Lower lobe of right lung (tissue), 2 donors: ENCODE measurements at regions not wholly inside any gene's neighbourhood (a gene's known extent, or its start where the extent isn't known, plus 50 kb on each side); places are given as distances from the start of the nearest gene placed in this dataset.
A peak's percentile ranks its signal among the peaks of the same experiment; 100 is the strongest.

Experiments
- ATAC-seq, 2 donors: fragments of 200-7000 bp; cut with Tn5 transposase; one replicate each; pipeline ENCODE4 v1.9.1; 2020 to 2022; ENCODE audit warnings: mild to moderate bottlenecking in 2 of 2, moderate library complexity in 2 of 2
- DNase-seq: peaks from one replicate; pipeline ENCODE4 v3.0.0-alpha.2; 2020
- H3K27ac ChIP-seq: fragments of 200-600 bp; one replicate; pipeline ENCODE4 v1.8.0; 2022
- H3K27me3 ChIP-seq: fragments of 200-600 bp; one replicate; pipeline ENCODE4 v1.8.0; 2022; ENCODE audit warnings: low read depth
- H3K36me3 ChIP-seq: fragments of 200-600 bp; one replicate; pipeline ENCODE4 v1.8.0; 2022; ENCODE audit warnings: mild to moderate bottlenecking
- H3K4me1 ChIP-seq: fragments of 200-600 bp; one replicate; pipeline ENCODE4 v1.8.0; 2022
- H3K4me3 ChIP-seq: fragments of 200-600 bp; one replicate; pipeline ENCODE4 v1.8.0; 2022; ENCODE audit warnings: mild to moderate bottlenecking
- H3K9me3 ChIP-seq: fragments of 200-600 bp; one replicate; pipeline ENCODE4 v1.8.0; 2022
- intact Hi-C: fragments of 100-400 bp; cut with DNase I; formaldehyde crosslinking; loops from one replicate; pipeline ENCODE4 v1.11.0; 2022
- TF ChIP-seq, protein P1 (sequence below): fragments of 200-600 bp; IDR thresholded peaks from one replicate; pipeline ENCODE4 v1.8.0; 2022; ENCODE audit warnings: antibody characterized with exemption, mild to moderate bottlenecking
- donor health status: DM: no; HTN: yes; CAD: no; lungs with severe emphysema.

DNA sequence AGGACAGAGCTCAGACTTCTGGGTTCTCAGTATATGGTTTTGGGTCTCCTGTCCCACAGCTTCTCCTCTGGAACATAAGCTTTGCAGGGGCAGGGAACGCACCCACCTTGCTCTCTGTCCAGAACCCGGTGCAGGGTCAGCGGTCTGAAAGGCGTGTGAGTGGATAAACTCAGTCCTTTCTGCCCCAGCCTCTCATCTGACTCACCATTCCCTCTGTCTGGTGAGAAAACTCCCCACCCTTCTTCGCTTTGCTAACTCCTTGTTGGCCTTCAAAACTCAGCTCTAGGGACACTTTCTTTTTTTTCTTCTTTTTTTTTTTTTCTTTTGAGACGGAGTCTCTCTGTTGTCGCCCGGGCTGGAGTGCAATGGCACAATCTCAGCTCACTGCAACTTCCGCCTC lies 68.9 kb upstream of the NUP50 start:
- Histone ChIP-seq H3K27me3 (peaks cover 18% of the 10 kb centered on the region), H3K36me3 (no peaks in the 10 kb centered on the region), H3K27ac (no peak overlapping the region), H3K4me1 (no peaks in the 10 kb centered on the region), H3K9me3 (no peaks in the 10 kb centered on the region), H3K4me3 (no peak overlapping the region)
- TF ChIP-seq, protein P1, sequence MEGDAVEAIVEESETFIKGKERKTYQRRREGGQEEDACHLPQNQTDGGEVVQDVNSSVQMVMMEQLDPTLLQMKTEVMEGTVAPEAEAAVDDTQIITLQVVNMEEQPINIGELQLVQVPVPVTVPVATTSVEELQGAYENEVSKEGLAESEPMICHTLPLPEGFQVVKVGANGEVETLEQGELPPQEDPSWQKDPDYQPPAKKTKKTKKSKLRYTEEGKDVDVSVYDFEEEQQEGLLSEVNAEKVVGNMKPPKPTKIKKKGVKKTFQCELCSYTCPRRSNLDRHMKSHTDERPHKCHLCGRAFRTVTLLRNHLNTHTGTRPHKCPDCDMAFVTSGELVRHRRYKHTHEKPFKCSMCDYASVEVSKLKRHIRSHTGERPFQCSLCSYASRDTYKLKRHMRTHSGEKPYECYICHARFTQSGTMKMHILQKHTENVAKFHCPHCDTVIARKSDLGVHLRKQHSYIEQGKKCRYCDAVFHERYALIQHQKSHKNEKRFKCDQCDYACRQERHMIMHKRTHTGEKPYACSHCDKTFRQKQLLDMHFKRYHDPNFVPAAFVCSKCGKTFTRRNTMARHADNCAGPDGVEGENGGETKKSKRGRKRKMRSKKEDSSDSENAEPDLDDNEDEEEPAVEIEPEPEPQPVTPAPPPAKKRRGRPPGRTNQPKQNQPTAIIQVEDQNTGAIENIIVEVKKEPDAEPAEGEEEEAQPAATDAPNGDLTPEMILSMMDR, result no peak
- DNase-seq (no peak), ATAC-seq (no peak)
- intact Hi-C loops, result no loop called here

DNA sequence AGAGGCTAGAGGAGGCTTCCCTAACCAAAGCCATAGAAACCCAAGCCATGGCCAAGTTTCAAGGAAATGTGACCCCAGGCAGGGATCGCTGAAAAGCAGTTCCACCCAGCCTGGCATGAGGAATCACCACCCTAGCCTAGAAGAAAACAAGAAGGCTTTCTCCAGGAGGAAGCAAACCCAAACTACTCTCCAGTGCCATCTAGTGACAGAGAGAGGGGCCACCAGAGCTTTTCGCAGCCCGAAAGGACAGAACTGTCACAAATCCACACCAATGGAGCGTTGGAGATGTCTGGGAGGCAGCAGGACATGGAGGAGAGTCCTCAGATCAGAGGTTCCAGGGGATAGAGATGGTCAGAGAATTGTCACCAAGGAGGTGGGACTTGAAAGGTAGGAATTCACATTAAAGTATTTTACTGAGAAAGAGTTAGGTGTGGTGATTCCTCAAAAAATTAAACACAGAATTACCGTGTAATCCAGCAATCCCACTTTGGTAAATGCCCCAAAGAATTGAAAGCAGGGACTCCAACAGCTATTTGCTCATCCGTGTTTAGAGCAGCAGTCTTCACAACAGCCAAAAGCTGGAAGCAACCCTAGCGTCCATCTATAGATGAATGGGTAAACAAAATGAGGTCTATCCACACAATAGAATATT lies 67.3 kb upstream of the NUP50 start:
- ATAC-seq, result peak; percentile 78 to 82
- Histone ChIP-seq H3K9me3 (no peaks in the 10 kb centered on the region), H3K27me3 (peaks cover 25% of the 10 kb centered on the region), H3K36me3 (no peaks in the 10 kb centered on the region), H3K27ac (no peak overlapping the region), H3K4me1 (no peaks in the 10 kb centered on the region), H3K4me3 (no peak overlapping the region)
- DNase-seq, result no peak
- TF ChIP-seq, protein P1, result peak; percentile 80
- intact Hi-C loops, result no loop called here

DNA sequence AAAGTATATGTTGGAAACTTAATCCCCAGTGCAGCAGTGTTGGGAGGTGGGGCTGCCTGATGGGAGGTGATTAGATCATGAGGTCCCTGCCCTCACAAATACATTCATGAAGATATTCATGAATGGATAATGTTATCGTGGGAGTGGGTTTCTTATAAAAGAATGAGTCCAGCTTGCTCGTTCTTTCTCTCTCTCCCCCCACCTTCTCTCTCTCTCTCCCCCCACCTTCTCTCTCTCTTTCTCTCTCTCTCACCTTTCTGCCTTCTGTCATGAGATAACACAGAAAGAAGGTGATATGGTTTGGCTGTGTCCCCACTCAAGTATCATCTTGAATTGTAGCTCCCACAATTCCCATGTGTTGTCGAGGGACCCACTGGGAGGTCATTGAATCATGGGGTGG lies 66.7 kb upstream of the NUP50 start:
- Histone ChIP-seq H3K36me3 (no peaks in the 10 kb centered on the region), H3K27ac (no peak overlapping the region), H3K4me1 (no peaks in the 10 kb centered on the region), H3K27me3 (peaks cover 29% of the 10 kb centered on the region), H3K9me3 (no peaks in the 10 kb centered on the region), H3K4me3 (no peak overlapping the region)
- ATAC-seq (no peak), DNase-seq (no peak)
- TF ChIP-seq, protein P1, result no peak
- intact Hi-C loops, result no loop called here

DNA sequence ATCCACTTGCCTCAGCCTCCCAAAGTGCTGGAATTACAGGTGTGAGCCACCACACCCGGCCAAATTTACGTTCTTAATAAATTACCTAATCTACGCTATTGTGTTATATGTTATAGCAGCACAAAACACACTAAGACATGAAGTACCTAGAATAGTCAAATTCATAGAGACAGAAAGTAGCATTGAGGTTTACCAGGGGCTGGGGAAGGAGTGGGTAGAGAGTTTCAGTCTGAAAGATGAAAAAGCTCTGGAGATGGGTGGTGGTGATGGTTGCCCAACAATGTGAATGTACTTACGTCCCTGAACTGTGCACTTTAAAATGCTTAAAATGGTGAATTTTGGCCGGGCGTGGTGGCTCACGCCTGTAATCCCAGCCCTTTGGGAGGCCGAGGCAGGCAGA lies 65.7 kb upstream of the NUP50 start:
- intact Hi-C loops, result no loop called here
- ATAC-seq (no peak), DNase-seq (no peak)
- Histone ChIP-seq H3K36me3 (no peaks in the 10 kb centered on the region), H3K9me3 (no peaks in the 10 kb centered on the region), H3K27ac (no peak overlapping the region), H3K27me3 (peaks cover 34% of the 10 kb centered on the region), H3K4me1 (no peaks in the 10 kb centered on the region), H3K4me3 (no peak overlapping the region)
- TF ChIP-seq, protein P1, result no peak

DNA sequence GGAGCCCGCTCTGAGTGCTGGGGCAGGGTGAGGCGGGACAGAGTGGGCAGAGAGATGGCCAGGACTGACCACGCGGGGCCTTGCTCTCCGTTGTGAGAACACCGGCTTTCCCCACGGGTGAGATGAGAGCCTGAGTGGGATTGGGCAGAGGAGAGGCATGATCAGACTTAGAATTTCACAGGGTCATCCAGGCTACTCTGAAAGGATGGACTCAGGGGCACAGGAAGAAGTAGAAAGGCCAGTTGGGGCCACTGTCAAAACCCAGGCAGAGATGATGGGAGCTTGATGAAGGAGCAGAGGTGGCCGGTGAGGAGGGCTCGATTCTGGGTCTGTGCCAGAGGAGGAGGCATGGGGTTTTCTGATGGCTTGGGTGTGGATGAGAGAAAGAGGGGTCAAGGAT lies 63.8 kb upstream of the NUP50 start:
- Histone ChIP-seq H3K4me3 (no peak overlapping the region), H3K36me3 (no peaks in the 10 kb centered on the region), H3K4me1 (no peaks in the 10 kb centered on the region), H3K9me3 (no peaks in the 10 kb centered on the region), H3K27ac (no peak overlapping the region), H3K27me3 (peaks cover 38% of the 10 kb centered on the region)
- DNase-seq (no peak), ATAC-seq (no peak)
- intact Hi-C loops, result no loop called here
- TF ChIP-seq, protein P1, result no peak
